ENCODE measurements at regions not wholly inside any gene's neighbourhood (a gene's known extent, or its start where the extent isn't known, plus 50 kb on each side); places are given as distances from the start of the nearest gene placed in this dataset.

- no peak overlapping the region for H3K4me3 Mint-ChIP-seq
- no peaks in the 10 kb centered on the region for H3K27me3 Mint-ChIP-seq
- ATAC-seq (ENCODE audit: low read depth) = no peak
- no peaks in the 10 kb centered on the region for H3K36me3 Mint-ChIP-seq
- H3K4me1 Mint-ChIP-seq = no peaks in the 10 kb centered on the region
- POLR2A ChIA-PET = no interaction called here
- H3K27ac Mint-ChIP-seq = no peak overlapping the region
- DNase-seq = no peak
- H3K9me3 Mint-ChIP-seq = peaks cover 1% of the 10 kb centered on the region
Observed at GRCh38 chr11:91986218-91986617, 238.4 kb upstream of the FAT3 start.

DNA sequence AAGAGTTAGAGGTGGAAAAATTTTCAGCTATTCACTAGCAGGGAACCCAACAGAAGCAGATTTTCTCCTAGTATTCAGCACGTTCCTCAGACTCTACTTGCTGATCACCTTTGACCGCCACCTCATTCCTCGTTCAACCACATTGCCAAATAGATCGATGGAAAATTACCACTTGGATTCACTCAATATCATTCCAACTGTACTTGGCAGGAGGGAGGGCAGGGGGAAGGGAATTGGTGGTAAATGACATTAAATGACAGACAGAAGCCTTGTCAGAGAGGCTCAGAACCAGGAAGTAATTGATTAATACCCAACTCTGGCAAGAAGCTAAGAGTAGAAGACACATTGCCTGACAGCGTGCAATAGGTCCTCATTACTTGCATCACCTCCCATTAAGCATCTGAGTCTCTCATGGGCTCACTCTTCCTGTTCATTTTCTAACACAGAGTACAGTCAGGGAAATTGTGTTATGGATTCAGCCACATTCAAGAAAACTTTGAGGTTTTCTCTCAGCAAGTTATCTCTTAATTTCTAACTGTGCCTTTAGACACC is 240.5 kb upstream of the FAT3 start:
- Mint-ChIP-seq H3K36me3 (no peaks in the 10 kb centered on the region), H3K27me3 (no peaks in the 10 kb centered on the region), H3K4me1 (no peaks in the 10 kb centered on the region), H3K9me3 (peaks cover 1% of the 10 kb centered on the region), H3K4me3 (no peak overlapping the region), H3K27ac (no peak overlapping the region)
- DNase-seq = no peak
- POLR2A ChIA-PET = no interaction called here
- ATAC-seq (ENCODE audit: low read depth) = no peak

- Mint-ChIP-seq H3K27me3 (no peaks in the 10 kb centered on the region), H3K27ac (no peak overlapping the region), H3K36me3 (no peaks in the 10 kb centered on the region), H3K4me3 (no peak overlapping the region), H3K4me1 (no peaks in the 10 kb centered on the region), H3K9me3 (no peaks in the 10 kb centered on the region)
- POLR2A ChIA-PET = no interaction called here
- ATAC-seq (ENCODE audit: low read depth) = no peak
- DNase-seq = no peak
Observed at GRCh38 chr11:91981995-91982394, 242.6 kb upstream of the FAT3 start.

- no peaks in the 10 kb centered on the region for H3K4me1 Mint-ChIP-seq
- POLR2A ChIA-PET = no interaction called here
- ATAC-seq (ENCODE audit: low read depth) = no peak
Observed at GRCh38 chr11:91979775-91980174, 244.8 kb upstream of the FAT3 start.

DNA sequence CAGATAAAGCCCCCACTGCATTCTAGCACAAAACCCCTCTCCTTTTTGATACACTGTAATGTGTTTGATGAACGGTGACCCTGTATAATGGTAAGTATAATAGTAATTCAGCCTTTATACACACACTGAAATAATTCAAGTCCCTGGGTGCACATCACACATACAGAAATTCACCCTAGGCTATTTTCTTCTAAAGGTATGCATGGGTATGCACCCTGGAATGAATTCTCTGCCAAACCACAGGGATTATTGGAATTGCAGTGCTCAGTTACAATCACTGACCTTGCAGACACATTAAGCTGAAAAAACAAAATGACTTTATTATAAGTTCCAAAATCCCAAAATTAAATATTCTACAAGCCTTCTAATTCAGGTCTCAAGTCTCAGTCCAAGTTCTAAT is 245.9 kb upstream of the FAT3 start:
- Mint-ChIP-seq H3K4me1 (no peaks in the 10 kb centered on the region), H3K27ac (no peak overlapping the region), H3K9me3 (no peaks in the 10 kb centered on the region), H3K4me3 (no peak overlapping the region), H3K36me3 (no peaks in the 10 kb centered on the region), H3K27me3 (no peaks in the 10 kb centered on the region)
- POLR2A ChIA-PET = no interaction called here
- no peak for DNase-seq
- no peak for ATAC-seq (ENCODE audit: low read depth)

More at GRCh38 chr11:91979775-91980174, 244.8 kb upstream of the FAT3 start:
- H3K4me3 Mint-ChIP-seq = no peak overlapping the region
- H3K27ac Mint-ChIP-seq = no peak overlapping the region
- no peak for DNase-seq
- H3K36me3 Mint-ChIP-seq = no peaks in the 10 kb centered on the region
- no peaks in the 10 kb centered on the region for H3K27me3 Mint-ChIP-seq
- H3K9me3 Mint-ChIP-seq = no peaks in the 10 kb centered on the region

DNA sequence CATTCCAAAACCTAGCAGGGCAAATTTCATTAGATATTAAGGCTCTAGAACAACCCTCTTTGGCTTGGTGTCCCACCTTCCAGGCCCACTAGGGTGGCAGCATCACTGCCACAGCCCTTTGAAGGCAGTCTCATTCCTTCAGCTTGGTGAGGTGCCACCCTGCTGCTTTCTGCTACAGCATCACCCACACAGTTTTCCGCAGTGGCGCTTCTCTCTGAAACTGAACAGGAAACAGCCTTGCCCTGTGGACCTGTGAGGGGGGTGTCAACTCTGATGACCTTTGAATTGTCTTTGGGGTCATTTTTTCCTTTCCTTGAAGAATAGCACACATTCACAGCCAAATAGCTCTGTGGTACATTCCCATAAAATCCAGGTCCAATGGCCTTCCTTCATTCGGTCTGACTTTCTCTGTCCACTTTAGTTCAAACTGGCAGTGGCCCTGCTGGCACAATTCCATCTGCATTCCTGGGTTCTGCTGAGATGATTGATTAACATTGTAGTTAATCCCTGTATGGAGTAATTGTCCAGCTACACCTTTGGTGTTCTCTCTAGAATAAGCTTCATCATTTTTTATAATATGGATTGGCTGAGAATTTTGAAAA is 251.9 kb upstream of the FAT3 start:
- DNase-seq = no peak
- H3K27me3 Mint-ChIP-seq = no peaks in the 10 kb centered on the region
- no peak overlapping the region for H3K27ac Mint-ChIP-seq
- H3K4me3 Mint-ChIP-seq = no peak overlapping the region
- H3K9me3 Mint-ChIP-seq = peaks cover 2% of the 10 kb centered on the region
- POLR2A ChIA-PET = no interaction called here
- no peak for ATAC-seq (ENCODE audit: low read depth)
- H3K36me3 Mint-ChIP-seq = no peaks in the 10 kb centered on the region
- H3K4me1 Mint-ChIP-seq = no peaks in the 10 kb centered on the region

GRCh38 chr11:91970624-91971023 is 254.0 kb upstream of the FAT3 start:
- POLR2A ChIA-PET = no interaction called here
- Mint-ChIP-seq H3K4me3 (no peak overlapping the region), H3K9me3 (peaks cover 2% of the 10 kb centered on the region), H3K27me3 (no peaks in the 10 kb centered on the region), H3K36me3 (no peaks in the 10 kb centered on the region), H3K27ac (no peak overlapping the region), H3K4me1 (no peaks in the 10 kb centered on the region)
- no peak for ATAC-seq (ENCODE audit: low read depth)
- no peak for DNase-seq

DNA sequence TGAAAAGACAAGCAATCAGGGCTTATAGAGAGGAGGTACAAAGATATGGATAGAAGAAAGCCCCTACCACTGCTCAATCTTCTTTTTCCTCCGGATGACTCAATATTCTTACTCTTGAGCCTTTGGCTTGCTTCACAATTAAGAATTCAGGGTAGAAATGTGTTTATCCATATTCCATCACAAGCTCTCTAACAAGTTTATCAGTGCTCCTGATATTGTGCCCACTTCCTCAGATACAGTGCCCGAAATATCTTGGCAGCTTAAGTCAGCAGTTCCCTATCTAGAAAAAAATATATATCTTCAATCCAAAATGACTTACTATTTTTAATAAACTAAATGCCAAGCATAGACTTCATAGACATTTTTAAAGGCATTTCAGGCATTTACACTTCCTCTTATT is 255.1 kb upstream of the FAT3 start:
- H3K36me3 Mint-ChIP-seq = no peaks in the 10 kb centered on the region
- H3K27me3 Mint-ChIP-seq = no peaks in the 10 kb centered on the region
- no peak overlapping the region for H3K4me3 Mint-ChIP-seq
- no peak overlapping the region for H3K27ac Mint-ChIP-seq
- no peak for ATAC-seq (ENCODE audit: low read depth)
- no peaks in the 10 kb centered on the region for H3K4me1 Mint-ChIP-seq
- H3K9me3 Mint-ChIP-seq = peaks cover 2% of the 10 kb centered on the region
- POLR2A ChIA-PET = no interaction called here
- no peak for DNase-seq

- Mint-ChIP-seq H3K4me1 (no peaks in the 10 kb centered on the region), H3K27me3 (no peaks in the 10 kb centered on the region), H3K9me3 (peaks cover 2% of the 10 kb centered on the region), H3K4me3 (no peak overlapping the region), H3K36me3 (no peaks in the 10 kb centered on the region), H3K27ac (no peak overlapping the region)
- POLR2A ChIA-PET = no interaction called here
- ATAC-seq (ENCODE audit: low read depth) (no peak), DNase-seq (no peak)
Observed at GRCh38 chr11:91967691-91968045, 256.9 kb upstream of the FAT3 start.

DNA sequence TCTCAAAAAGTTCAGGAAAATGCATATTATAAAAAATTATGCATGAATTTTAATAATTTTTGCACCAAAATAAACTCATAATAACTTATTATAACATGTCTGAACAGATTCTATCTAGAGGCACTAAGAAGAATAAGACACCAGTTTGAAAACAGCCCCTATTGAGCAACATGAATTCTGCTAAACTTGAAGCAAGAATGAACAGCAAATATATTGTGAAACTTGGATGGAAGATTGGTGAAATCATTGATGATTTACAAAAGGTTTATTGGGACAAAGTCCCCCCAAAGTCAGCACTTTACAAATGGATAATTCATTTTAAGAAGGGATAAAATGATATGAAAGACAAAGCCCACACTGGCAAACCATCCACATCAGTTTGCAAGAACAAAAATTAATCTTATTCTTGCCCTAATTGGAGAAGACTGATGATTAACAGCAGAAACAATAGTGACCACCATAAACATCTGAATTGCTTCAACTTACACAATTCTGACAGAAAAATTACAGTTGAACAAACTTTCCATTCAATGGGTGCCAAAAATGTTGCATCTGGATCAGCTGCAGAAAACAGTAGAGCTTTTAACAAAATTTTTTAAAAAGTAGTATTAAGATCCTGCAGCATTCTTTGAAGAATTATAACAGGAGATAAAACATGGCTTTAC is 257.5 kb upstream of the FAT3 start:
- no peak for ATAC-seq (ENCODE audit: low read depth)
- H3K4me1 Mint-ChIP-seq = no peaks in the 10 kb centered on the region
- H3K27me3 Mint-ChIP-seq = no peaks in the 10 kb centered on the region
- H3K27ac Mint-ChIP-seq = no peak overlapping the region
- POLR2A ChIA-PET = no interaction called here
- H3K36me3 Mint-ChIP-seq = no peaks in the 10 kb centered on the region
- peaks cover 2% of the 10 kb centered on the region for H3K9me3 Mint-ChIP-seq
- DNase-seq = no peak
- no peak overlapping the region for H3K4me3 Mint-ChIP-seq

DNA sequence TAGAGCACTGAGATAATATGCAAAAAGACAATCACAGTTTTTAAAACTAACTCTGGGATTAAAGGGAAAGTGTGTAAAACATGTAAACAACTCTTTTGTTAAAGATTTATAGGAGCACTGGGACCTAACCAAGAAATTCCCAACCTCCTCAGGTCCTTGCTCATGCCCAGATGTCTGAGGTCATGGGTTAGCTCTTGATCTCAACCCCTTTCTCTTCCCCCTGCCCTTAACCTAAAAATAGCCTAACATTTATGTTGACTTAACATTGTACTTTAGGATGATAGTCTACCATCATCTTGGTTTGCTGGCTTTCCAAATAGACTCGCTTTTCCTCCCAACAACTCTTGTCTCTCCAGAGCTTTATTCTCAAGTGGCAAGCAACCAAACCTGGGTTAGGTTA is 258.2 kb upstream of the FAT3 start:
- ATAC-seq (ENCODE audit: low read depth) = no peak

DNA sequence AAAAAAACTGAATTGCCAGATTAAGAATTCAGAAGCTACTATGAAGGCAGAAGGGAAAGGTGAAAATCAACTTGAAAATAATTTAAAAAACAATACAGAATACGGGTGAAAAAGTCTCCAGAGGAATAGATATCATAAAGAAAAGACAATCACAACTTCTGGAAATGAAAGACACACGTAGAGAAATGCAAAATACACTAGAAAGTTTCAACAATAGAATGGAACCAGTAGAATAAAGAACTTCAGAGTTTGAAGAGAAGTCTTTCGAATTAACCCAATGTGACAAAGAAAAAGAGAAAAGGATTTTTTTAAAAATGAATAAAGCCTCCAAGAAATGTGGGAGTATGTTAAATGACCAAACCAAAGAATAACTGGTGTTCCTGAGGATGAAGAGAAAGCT is 263.8 kb upstream of the FAT3 start:
- no peak overlapping the region for H3K4me3 Mint-ChIP-seq
- H3K4me1 Mint-ChIP-seq = no peaks in the 10 kb centered on the region
- ATAC-seq (ENCODE audit: low read depth) = no peak
- POLR2A ChIA-PET = no interaction called here
- H3K27ac Mint-ChIP-seq = no peak overlapping the region
- peaks cover 10% of the 10 kb centered on the region for H3K9me3 Mint-ChIP-seq
- no peak for DNase-seq
- no peaks in the 10 kb centered on the region for H3K36me3 Mint-ChIP-seq
- no peaks in the 10 kb centered on the region for H3K27me3 Mint-ChIP-seq

More for the DNA sequence above, 258.2 kb upstream of the FAT3 start:
- POLR2A ChIA-PET = no interaction called here
- Mint-ChIP-seq H3K27me3 (no peaks in the 10 kb centered on the region), H3K9me3 (peaks cover 5% of the 10 kb centered on the region), H3K4me1 (no peaks in the 10 kb centered on the region), H3K36me3 (no peaks in the 10 kb centered on the region), H3K27ac (no peak overlapping the region), H3K4me3 (no peak overlapping the region)
- no peak for DNase-seq

GRCh38 chr11:91959411-91959810 is 265.2 kb upstream of the FAT3 start:
- DNase-seq (no peak), ATAC-seq (ENCODE audit: low read depth) (no peak)
- Mint-ChIP-seq H3K9me3 (peaks cover 10% of the 10 kb centered on the region), H3K27ac (no peak overlapping the region), H3K4me3 (no peak overlapping the region), H3K4me1 (no peaks in the 10 kb centered on the region), H3K36me3 (no peaks in the 10 kb centered on the region), H3K27me3 (no peaks in the 10 kb centered on the region)
- POLR2A ChIA-PET = no interaction called here

- DNase-seq (no peak), ATAC-seq (ENCODE audit: low read depth) (no peak)
- no peaks in the 10 kb centered on the region for H3K27me3 Mint-ChIP-seq
- peaks cover 8% of the 10 kb centered on the region for H3K9me3 Mint-ChIP-seq
- H3K36me3 Mint-ChIP-seq = no peaks in the 10 kb centered on the region
- POLR2A ChIA-PET = no interaction called here
- H3K4me1 Mint-ChIP-seq = no peaks in the 10 kb centered on the region
- no peak overlapping the region for H3K4me3 Mint-ChIP-seq
- no peak overlapping the region for H3K27ac Mint-ChIP-seq
Observed at GRCh38 chr11:91956711-91957110, 267.9 kb upstream of the FAT3 start.

All from activated naive CD8-positive, alpha-beta T cell treated with anti-CD3 and anti-CD28 coated beads, Interleukin-2, amount 10 ng/mL, durations not matched to agents 7 days and 5 days (primary cell).